ENCODE measurements at regions not wholly inside any gene's neighbourhood (a gene's known extent, or its start where the extent isn't known, plus 50 kb on each side); places are given as distances from the start of the nearest gene placed in this dataset.

DNA sequence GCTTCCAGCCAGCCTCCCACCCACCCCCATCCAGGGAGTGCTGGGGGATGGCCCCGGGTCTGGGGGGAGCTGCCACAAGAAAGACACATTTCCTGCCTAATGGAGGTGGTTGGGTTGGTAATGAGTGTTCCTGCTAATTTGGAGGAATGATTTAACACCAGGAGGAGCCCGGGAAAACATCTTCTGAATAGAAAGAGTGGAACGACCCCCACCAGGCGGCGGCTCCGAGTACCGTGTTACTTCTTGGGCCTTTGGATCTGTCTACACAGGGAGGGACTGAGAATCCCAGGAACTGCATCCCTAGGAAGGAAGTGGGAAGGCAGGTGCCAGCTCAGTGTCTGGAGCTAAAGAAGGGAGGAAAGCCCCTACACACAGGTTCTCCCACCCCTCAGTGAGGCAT is 64.6 kb downstream of the TSPAN17 start:
- Mint-ChIP-seq H3K36me3 (no peaks in the 10 kb centered on the region), H3K9me3 (no peaks in the 10 kb centered on the region), H3K27me3 (ENCODE audit: low read depth in 2 of 2) (peaks cover 29 to 41% of the 10 kb centered on the region in 2 donors), H3K4me1 (peaks cover 0 to 7% of the 10 kb centered on the region in 2 donors), H3K27ac (no peak overlapping the region), H3K4me3 (no peak overlapping the region)
- Histone ChIP-seq H3K4me1 (ENCODE audit: control insufficient read depth, insufficient read depth, low read length) (no peaks in the 10 kb centered on the region), H3K27me3 (ENCODE audit: control insufficient read depth, insufficient read depth, low read length) (peaks cover 8% of the 10 kb centered on the region), H3K9me3 (ENCODE audit: control insufficient read depth, insufficient read depth, low read length) (peaks cover 4% of the 10 kb centered on the region), H3K36me3 (ENCODE audit: control insufficient read depth, insufficient read depth, low read length) (no peaks in the 10 kb centered on the region), H3K27ac (ENCODE audit: low read length) (no peak overlapping the region), H3K4me3 (ENCODE audit: low read length) (no peak overlapping the region)
- no peak for ATAC-seq
- intact Hi-C loops (cut with micrococcal nuclease): no loop called here
- TF ChIP-seq, protein P1, sequence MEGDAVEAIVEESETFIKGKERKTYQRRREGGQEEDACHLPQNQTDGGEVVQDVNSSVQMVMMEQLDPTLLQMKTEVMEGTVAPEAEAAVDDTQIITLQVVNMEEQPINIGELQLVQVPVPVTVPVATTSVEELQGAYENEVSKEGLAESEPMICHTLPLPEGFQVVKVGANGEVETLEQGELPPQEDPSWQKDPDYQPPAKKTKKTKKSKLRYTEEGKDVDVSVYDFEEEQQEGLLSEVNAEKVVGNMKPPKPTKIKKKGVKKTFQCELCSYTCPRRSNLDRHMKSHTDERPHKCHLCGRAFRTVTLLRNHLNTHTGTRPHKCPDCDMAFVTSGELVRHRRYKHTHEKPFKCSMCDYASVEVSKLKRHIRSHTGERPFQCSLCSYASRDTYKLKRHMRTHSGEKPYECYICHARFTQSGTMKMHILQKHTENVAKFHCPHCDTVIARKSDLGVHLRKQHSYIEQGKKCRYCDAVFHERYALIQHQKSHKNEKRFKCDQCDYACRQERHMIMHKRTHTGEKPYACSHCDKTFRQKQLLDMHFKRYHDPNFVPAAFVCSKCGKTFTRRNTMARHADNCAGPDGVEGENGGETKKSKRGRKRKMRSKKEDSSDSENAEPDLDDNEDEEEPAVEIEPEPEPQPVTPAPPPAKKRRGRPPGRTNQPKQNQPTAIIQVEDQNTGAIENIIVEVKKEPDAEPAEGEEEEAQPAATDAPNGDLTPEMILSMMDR (IDR thresholded peaks at IDR 0.05): no peak
- no peak for DNase-seq
- 16% methylated on average over 6 of the region's 7 CpGs for WGBS (ENCODE audit: insufficient coverage)

GRCh38 chr5:176712546-176713304 is 65.4 kb downstream of the TSPAN17 start:
- Histone ChIP-seq H3K9me3 (ENCODE audit: control insufficient read depth, insufficient read depth, low read length) (peaks cover 4% of the 10 kb centered on the region), H3K36me3 (ENCODE audit: control insufficient read depth, insufficient read depth, low read length) (no peaks in the 10 kb centered on the region), H3K27ac (ENCODE audit: low read length) (no peak overlapping the region), H3K4me3 (ENCODE audit: low read length) (no peak overlapping the region), H3K27me3 (ENCODE audit: control insufficient read depth, insufficient read depth, low read length) (peaks cover 8% of the 10 kb centered on the region), H3K4me1 (ENCODE audit: control insufficient read depth, insufficient read depth, low read length) (no peaks in the 10 kb centered on the region)
- intact Hi-C loops (cut with micrococcal nuclease): no loop called here
- 36% methylated on average over 16 of the region's 17 CpGs for WGBS (ENCODE audit: insufficient coverage)
- H3K36me3 Mint-ChIP-seq: no peaks in the 10 kb centered on the region
- H3K27me3 Mint-ChIP-seq (ENCODE audit: low read depth in 2 of 2): peaks cover 31 to 43% of the 10 kb centered on the region in 2 donors
- no peaks in the 10 kb centered on the region for H3K9me3 Mint-ChIP-seq
- H3K27ac Mint-ChIP-seq: no peak overlapping the region
- ATAC-seq (no peak), DNase-seq (no peak)
- H3K4me3 Mint-ChIP-seq: no peak overlapping the region
- peaks cover 0 to 7% of the 10 kb centered on the region in 2 donors for H3K4me1 Mint-ChIP-seq
- TF ChIP-seq, protein P1 (IDR thresholded peaks at IDR 0.05): no peak

GRCh38 chr5:176713409-176713808 is 66.1 kb downstream of the TSPAN17 start:
- DNase-seq: no peak

More at GRCh38 chr5:176713409-176713808, 66.1 kb downstream of the TSPAN17 start:
- no peak overlapping the region for H3K4me3 Mint-ChIP-seq
- Histone ChIP-seq H3K9me3 (ENCODE audit: control insufficient read depth, insufficient read depth, low read length) (peaks cover 4% of the 10 kb centered on the region), H3K27ac (ENCODE audit: low read length) (no peak overlapping the region), H3K4me3 (ENCODE audit: low read length) (no peak overlapping the region), H3K27me3 (ENCODE audit: control insufficient read depth, insufficient read depth, low read length) (peaks cover 8% of the 10 kb centered on the region), H3K36me3 (ENCODE audit: control insufficient read depth, insufficient read depth, low read length) (no peaks in the 10 kb centered on the region), H3K4me1 (ENCODE audit: control insufficient read depth, insufficient read depth, low read length) (no peaks in the 10 kb centered on the region)
- no peaks in the 10 kb centered on the region for H3K9me3 Mint-ChIP-seq
- no peak for ATAC-seq
- 82% methylated on average over 6 of the region's 6 CpGs for WGBS (ENCODE audit: insufficient coverage)
- peaks cover 36 to 45% of the 10 kb centered on the region in 2 donors for H3K27me3 Mint-ChIP-seq (ENCODE audit: low read depth in 2 of 2)
- H3K36me3 Mint-ChIP-seq: no peaks in the 10 kb centered on the region
- intact Hi-C loops (cut with micrococcal nuclease): no loop called here
- H3K27ac Mint-ChIP-seq: no peak overlapping the region
- TF ChIP-seq, protein P1 (IDR thresholded peaks at IDR 0.05): no peak
- peaks cover 0 to 7% of the 10 kb centered on the region in 2 donors for H3K4me1 Mint-ChIP-seq

Measured in natural killer cell (primary cell).